ENCODE measurements at regions not wholly inside any gene's neighbourhood (a gene's known extent, or its start where the extent isn't known, plus 50 kb on each side); places are given as distances from the start of the nearest gene placed in this dataset.

DNA sequence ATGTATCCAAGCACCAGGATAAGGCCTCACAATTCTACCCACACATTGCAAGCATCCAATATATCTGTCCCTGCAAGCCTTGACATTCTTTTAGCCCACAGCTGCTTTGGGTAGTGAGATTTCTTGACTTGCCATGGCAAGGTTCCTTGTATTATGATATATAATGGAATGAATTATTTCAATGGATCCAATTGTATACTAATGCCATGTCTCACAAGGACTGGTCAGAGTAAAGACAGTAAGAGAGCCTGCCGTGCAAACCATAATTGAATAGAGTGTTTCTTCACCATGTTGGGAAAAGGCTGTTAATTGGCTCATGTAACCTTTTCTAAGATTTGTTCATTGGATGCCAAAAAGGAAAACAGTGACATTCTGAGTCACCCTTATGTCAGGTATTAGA lies 64.3 kb upstream of the RBBP8 start:
- no peaks in the 10 kb centered on the region; a peak in 1 of 4 replicates for H3K27me3 ChIP-seq (replicated peaks in 1 of 2; ENCODE audit: control insufficient read depth in 2 of 2, insufficient read depth in 2 of 2, low read length in 1 of 2)
- no peaks in the 10 kb centered on the region for H3K9me3 ChIP-seq (replicated peaks; ENCODE audit: control insufficient read depth, insufficient read depth, low read length)
- no peaks in the 10 kb centered on the region for H3K4me1 ChIP-seq (ENCODE audit: control insufficient read depth, insufficient read depth, low read length)
- H3K4me3 ChIP-seq = no peak overlapping the region
- no peak overlapping the region for H3K4me2 ChIP-seq (ENCODE audit: control insufficient read depth, insufficient read depth)
- no peaks in the 10 kb centered on the region for H3K79me2 ChIP-seq (ENCODE audit: control insufficient read depth, insufficient read depth, low read length)
- in situ Hi-C loops (cut with MboI) (no loop called here), intact Hi-C loops (cut with micrococcal nuclease; ENCODE audit: unreplicated experiment) (no loop called here)
- POLR2A ChIA-PET = no interaction called here
- CTCF ChIA-PET = interaction anchor here (0.7 kb wide), 1 partner anchor 30 kb away, joined by 3 read pairs; no protein-coding TSS in a partner anchor
- FAIRE-seq = no peak
- H3K27ac ChIP-seq (ENCODE audit: control insufficient read depth, insufficient read depth) = no peak overlapping the region
- no peak for ATAC-seq
- H3K9ac ChIP-seq (ENCODE audit: control insufficient read depth, insufficient read depth, low read length) = no peak overlapping the region
- H3K36me3 ChIP-seq (ENCODE audit: control insufficient read depth in 2 of 2, insufficient read depth in 2 of 2, low read length in 1 of 2) = no peaks in the 10 kb centered on the region
- H2AFZ ChIP-seq (ENCODE audit: control insufficient read depth, low read depth, low read length) = no peak overlapping the region
- WGBS (ENCODE audit: insufficient coverage, insufficient replicate concordance, low lambda C conversion rate, missing lambda C conversion rate) = 100% methylated on average over 1 of the region's 1 CpG
- SMC1A ChIA-PET (ENCODE audit: uncharacterized antibody, unreplicated experiment) = interaction anchor here (0.8 kb wide), 1 partner anchor 47 kb away, joined by 3 read pairs; no protein-coding TSS in a partner anchor
- TF ChIP-seq, protein P1, sequence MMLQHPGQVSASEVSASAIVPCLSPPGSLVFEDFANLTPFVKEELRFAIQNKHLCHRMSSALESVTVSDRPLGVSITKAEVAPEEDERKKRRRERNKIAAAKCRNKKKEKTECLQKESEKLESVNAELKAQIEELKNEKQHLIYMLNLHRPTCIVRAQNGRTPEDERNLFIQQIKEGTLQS (IDR thresholded peaks at IDR 0.05; ENCODE audit: borderline replicate concordance, extremely low read depth, low read depth, low read length) = no peak
- TF ChIP-seq FOXM1 (IDR thresholded peaks at IDR 0.05; ENCODE audit: low read depth, low read length) (no peak), RUNX3 (IDR thresholded peaks at IDR 0.05; ENCODE audit: low read length) (no peak), MEF2A (IDR thresholded peaks at IDR 0.05; ENCODE audit: insufficient read depth, low read depth, low read length) (no peak), MYC (IDR thresholded peaks at IDR 0.05; ENCODE audit: insufficient read depth, insufficient read length, insufficient replicate concordance, low read length, severe bottlenecking) (no peak), KAT2A (conservative IDR thresholded peaks at IDR 0.05; ENCODE audit: control insufficient read depth, low read depth, low read length) (no peak), POU2F2 (IDR thresholded peaks at IDR 0.05; ENCODE audit: borderline replicate concordance, low read depth, low read length) (no peak), SMC3 (IDR thresholded peaks at IDR 0.05; ENCODE audit: borderline replicate concordance, low read length) (no peak), MYB (IDR thresholded peaks at IDR 0.05; ENCODE audit: borderline replicate concordance, low read depth, low read length) (no peak), YBX1 (IDR thresholded peaks at IDR 0.05) (no peak), SP1 (IDR thresholded peaks at IDR 0.05; ENCODE audit: low read depth, low read length) (no peak), CHD2 (IDR thresholded peaks at IDR 0.05; ENCODE audit: borderline replicate concordance, low read depth, low read length) (no peak), BHLHE40 (IDR thresholded peaks at IDR 0.05; ENCODE audit: borderline replicate concordance in 1 of 2, low read depth in 2 of 2, low read length in 1 of 2) (no peak)
- TF ChIP-seq, protein P2, sequence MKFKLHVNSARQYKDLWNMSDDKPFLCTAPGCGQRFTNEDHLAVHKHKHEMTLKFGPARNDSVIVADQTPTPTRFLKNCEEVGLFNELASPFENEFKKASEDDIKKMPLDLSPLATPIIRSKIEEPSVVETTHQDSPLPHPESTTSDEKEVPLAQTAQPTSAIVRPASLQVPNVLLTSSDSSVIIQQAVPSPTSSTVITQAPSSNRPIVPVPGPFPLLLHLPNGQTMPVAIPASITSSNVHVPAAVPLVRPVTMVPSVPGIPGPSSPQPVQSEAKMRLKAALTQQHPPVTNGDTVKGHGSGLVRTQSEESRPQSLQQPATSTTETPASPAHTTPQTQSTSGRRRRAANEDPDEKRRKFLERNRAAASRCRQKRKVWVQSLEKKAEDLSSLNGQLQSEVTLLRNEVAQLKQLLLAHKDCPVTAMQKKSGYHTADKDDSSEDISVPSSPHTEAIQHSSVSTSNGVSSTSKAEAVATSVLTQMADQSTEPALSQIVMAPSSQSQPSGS (IDR thresholded peaks at IDR 0.05; ENCODE audit: low read length) = no peak
- TF ChIP-seq, protein P3, sequence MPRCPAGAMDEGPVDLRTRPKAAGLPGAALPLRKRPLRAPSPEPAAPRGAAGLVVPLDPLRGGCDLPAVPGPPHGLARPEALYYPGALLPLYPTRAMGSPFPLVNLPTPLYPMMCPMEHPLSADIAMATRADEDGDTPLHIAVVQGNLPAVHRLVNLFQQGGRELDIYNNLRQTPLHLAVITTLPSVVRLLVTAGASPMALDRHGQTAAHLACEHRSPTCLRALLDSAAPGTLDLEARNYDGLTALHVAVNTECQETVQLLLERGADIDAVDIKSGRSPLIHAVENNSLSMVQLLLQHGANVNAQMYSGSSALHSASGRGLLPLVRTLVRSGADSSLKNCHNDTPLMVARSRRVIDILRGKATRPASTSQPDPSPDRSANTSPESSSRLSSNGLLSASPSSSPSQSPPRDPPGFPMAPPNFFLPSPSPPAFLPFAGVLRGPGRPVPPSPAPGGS (IDR thresholded peaks at IDR 0.05; ENCODE audit: borderline replicate concordance, insufficient read depth, low read depth, low read length, poor library complexity, severe bottlenecking) = no peak
- no peak for DNase-seq (ENCODE audit: low read depth, low spot score)
- no peaks in the 10 kb centered on the region for H4K20me1 ChIP-seq (ENCODE audit: control insufficient read depth, insufficient read depth)
- BruUV-seq (replicated peaks) = no TSS peak
- RAD21 ChIA-PET (ENCODE audit: unreplicated experiment) = no interaction called here

Data from GM12878 (cell line).